Putamen (tissue), 1 donor: ENCODE measurements at regions not wholly inside any gene's neighbourhood (a gene's known extent, or its start where the extent isn't known, plus 50 kb on each side); places are given as distances from the start of the nearest gene placed in this dataset.
"Not testable (repeated sequence)": the region's sequence is repeated elsewhere in the genome, so short reads cannot be mapped to it uniquely, and the experiment has no call there.

Source experiments
- DNase-seq: peaks from one replicate; pipeline ENCODE4 v3.0.0-alpha.2; 2016; ENCODE audit warnings: low spot score

GRCh38 chr9:88814577-88814976 is 176.7 kb upstream of the S1PR3 start:
- DNase-seq: peak; percentile 76

DNA sequence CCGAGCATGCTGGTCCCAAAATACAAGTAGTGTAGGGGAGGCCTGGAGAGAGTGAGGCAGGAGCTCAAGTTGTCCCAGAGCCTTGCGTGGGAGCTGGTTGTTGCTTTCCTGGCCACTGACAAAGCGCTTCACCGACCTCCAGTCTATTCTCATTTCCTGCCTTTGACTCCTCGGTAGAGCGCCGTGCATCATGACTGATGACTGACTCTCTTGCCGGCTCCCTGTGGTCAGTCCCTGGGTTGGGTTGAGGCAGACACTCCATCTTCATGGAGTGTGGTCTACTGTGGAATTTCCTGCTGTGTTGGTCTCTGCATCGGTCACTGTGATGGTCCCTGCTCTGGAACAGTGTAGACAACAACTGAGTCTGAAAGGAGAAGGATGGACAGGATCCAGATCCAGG is 175.1 kb upstream of the S1PR3 start:
- no peak for DNase-seq

- DNase-seq: no peak
Measured at GRCh38 chr9:88816591-88816990, 174.7 kb upstream of the S1PR3 start.

DNA sequence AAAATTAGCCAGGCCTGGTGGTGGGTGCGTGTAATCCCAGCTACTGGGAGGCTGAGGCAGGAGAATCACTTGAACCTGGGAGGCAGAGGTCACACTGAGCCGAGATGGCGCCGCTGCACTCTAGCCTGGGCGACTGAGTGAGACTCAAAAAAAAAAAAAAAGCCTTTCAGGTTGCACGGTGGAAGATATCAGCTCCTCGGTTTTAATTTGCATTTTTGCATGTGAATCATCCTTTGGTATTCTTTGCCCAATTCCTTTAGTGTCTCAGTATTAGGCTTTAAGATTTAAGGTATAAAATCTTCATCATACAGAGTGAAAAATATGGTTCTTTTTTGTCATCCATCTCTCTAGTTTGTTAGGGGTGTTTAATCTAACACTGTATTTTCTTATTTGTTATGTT is 173.6 kb upstream of the S1PR3 start:
- no peak for DNase-seq

- DNase-seq: no peak
Measured at GRCh38 chr9:88818495-88819201, 172.6 kb upstream of the S1PR3 start.

DNA sequence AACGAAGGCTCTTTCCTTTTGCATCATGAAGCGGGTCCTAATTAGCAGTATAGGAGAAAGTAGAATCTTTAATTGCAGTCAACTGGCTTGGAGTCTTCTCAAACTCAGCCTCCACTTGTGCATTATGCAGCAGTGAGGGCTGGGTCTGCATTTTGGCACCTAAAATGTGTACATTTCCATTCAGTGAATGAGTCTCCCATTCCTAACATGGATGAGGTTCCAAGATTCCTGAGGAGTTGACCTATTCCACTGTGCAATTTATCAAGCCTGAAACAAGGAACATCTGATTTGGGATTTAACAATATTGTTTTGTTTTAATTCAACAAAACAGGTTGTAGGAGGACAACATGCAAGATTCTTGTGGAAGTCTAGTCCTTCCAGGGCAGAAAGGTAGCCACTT is 171.8 kb upstream of the S1PR3 start:
- no peak for DNase-seq

- no peak for DNase-seq
Measured at GRCh38 chr9:88820055-88820454, 171.2 kb upstream of the S1PR3 start.

DNA sequence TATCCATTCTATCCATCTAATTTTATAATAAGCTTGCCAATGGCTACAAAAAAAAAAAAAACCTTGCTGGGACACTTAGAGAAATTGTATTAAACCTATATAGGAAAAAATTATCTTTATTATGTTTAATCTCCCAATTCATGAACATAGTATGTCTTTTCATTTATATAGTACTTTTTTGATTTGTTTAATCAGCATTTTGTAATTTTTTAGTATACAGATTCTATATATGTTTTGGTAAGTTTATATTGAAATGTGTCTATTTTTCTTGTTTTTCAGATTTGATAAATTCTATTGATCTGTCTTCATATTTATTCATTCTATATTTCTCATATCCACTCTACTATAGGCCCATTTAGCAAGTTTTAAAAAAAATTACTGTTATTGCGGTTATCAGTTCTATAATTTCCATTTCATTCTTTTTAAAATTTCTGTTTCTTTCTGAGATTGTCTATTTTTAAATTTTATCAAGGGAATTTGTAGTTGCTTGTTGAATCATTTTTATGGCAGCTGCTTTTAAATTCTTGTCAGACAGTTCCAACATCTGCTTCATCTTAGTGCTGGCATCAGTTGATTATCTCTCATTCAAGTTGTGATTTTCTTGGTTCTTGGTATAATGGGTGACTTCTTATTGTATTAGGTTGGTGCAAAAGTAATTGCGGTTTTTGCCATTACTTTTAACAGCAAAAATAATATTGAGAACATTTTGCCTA is 170.1 kb upstream of the S1PR3 start:
- DNase-seq: no peak

GRCh38 chr9:88821746-88822106 is 169.5 kb upstream of the S1PR3 start:
- DNase-seq: no peak

- DNase-seq: no peak
Measured at GRCh38 chr9:88824711-88825110, 166.6 kb upstream of the S1PR3 start.

DNA sequence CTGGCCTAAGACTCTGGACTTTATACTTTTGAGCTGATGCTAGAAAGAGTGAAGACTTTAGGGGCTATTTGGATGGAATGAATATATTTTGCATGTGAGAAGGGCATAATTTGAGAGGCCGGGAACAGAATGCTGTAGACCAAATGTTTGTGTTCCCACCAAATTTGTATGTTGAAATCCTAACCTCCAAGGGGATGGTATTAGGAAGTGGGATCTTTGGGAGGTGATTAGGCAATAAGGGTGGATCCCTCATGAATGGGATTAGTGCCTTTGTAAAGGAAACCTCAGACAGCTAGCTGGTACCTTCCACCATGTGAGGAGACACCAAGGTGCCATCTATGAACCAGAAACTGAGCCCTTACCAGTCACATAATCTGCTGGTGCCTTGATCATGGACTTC is 165.1 kb upstream of the S1PR3 start:
- no peak for DNase-seq

GRCh38 chr9:88826771-88827181 is 164.5 kb upstream of the S1PR3 start:
- DNase-seq: no peak

- no peak for DNase-seq
Measured at GRCh38 chr9:88828018-88828417, 163.2 kb upstream of the S1PR3 start.

- DNase-seq: no peak
Measured at GRCh38 chr9:88828492-88828974, 162.7 kb upstream of the S1PR3 start.

- no peak for DNase-seq
Measured at GRCh38 chr9:88829276-88829675, 162.0 kb upstream of the S1PR3 start.

DNA sequence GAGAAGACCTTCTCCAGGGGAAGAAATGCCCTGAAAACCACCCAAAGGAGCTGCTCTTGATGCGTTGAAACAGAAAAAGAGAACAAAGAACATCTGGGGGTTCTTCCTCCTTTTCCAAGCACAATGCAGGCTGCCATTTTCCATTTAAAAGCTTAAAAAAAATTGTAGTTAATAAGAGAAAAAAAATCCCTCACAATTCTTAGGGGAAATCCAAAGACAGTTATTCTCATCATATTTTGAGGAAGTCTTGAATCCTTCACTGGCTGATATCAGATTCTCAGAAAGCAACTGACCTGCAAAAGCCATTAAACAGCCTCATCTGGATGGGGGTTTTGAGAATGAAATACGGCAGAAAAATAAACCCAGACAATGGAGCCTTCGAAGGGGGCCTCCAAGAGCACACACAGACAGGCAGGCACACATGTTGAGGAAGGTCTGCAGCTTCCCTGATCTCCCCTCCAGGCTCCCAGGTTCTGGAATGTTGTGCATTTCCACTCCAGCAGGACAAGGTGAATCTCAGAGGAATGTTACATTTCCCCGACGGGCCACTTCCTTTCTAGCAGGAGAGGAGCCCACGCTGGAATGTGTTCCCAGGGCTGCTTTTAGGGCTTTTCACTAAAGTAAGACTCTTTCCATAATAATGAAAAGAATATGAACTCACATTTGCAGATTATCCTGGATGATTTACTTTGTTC is 159.4 kb upstream of the S1PR3 start:
- DNase-seq: no peak

DNA sequence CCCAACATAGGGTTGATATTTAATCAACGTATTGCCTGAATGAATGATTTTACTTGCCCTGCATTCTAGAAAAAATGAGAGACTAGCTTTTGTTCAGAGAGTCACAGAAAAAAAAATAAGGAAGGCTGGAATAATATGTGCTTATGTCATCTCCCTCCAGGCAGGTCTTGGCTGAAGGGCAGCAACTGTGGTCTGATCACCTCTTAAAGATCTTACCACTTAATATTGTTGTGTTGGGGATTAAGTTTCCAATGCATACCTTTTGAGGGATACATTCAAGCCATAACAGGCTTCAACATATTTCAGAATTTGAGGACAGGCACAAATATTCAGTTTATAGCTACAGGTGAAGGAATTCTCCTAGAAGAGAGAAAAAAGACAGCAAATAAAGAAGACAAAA is 157.3 kb upstream of the S1PR3 start:
- DNase-seq: no peak

GRCh38 chr9:88835038-88835466 is 156.2 kb upstream of the S1PR3 start:
- DNase-seq: no peak

GRCh38 chr9:88835772-88836171 is 155.5 kb upstream of the S1PR3 start:
- no peak for DNase-seq

GRCh38 chr9:88837731-88838130 is 153.5 kb upstream of the S1PR3 start:
- DNase-seq: no peak

DNA sequence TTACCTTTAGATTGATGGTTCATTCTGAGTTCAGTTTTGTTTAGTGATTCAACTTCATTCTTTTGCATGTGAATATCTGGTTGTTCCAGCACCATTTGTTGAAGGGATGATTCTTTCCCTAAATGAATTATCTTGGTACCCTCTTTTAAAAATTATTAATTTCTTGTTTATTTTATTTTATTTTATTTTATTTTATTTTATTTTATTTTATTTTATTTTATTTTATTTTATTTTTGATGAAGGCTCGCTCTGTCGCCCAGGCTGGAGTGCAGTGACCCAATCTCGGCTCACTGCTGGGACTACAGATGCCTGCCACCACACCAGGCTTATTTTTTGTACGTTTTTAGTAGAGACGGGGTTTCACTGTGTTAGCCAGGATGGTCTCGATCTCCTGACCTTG is 141.4 kb upstream of the S1PR3 start:
- DNase-seq: not testable (repeated sequence)

DNA sequence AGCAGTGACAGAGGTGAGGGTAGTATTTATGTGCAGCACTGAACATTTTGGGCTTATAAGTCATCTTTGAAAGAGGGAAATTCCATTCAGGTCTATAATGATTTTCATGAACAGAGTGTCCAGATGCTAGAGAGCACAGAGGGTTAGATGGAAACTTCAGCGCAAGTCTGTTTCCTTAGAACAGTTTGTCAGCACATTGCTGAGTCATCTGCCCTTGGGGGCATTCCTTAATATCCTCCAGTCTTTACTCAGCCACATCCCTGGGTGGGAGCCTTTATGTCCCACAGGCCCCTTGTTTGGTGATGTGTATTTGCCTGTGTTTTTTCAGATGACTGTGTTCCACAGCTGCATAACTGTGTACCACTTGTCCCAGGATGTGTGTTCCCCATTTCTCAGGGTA is 138.5 kb upstream of the S1PR3 start:
- no peak for DNase-seq

- DNase-seq: no peak
Measured at GRCh38 chr9:88870627-88871026, 120.6 kb upstream of the S1PR3 start.
